HEK293T (cell line): ENCODE measurements at regions not wholly inside any gene's neighbourhood (a gene's known extent, or its start where the extent isn't known, plus 50 kb on each side); places are given as distances from the start of the nearest gene placed in this dataset.
"Not testable (repeated sequence)": the region's sequence is repeated elsewhere in the genome, so short reads cannot be mapped to it uniquely, and the experiment has no call there.

Source experiments
- CTCF ChIA-PET: fragments of 350-600 bp; formaldehyde crosslinking; extraction: SDS; loops from one replicate; lab custom pipeline; 2021; ENCODE audit warnings: antibody characterized with exemption, inconsistent platforms; lab: Yijun Ruan, JAX
- POLR2A ChIA-PET: fragments of 350-600 bp; formaldehyde crosslinking; extraction: SDS; loops from one replicate; lab custom pipeline; 2020; ENCODE audit warnings: antibody characterized with exemption, inconsistent platforms; lab: Yijun Ruan, JAX
- DNase-seq: peaks from one replicate; pipeline ENCODE4 v3.0.0; 2012; ENCODE audit warnings: mixed read lengths; ENCODE audit errors: extremely low spot score
- ARNT ChIP-seq: fragments of 450-650 bp; IDR thresholded peaks from 2 replicates; pipeline ENCODE4 v1.6.1; 2017; ENCODE audit warnings: mild to moderate bottlenecking
- BHLHE40 ChIP-seq: fragments of 450-650 bp; IDR thresholded peaks from 2 replicates; pipeline ENCODE4 v1.6.1; 2016; ENCODE audit warnings: mild to moderate bottlenecking, moderate library complexity, borderline replicate concordance
- CTBP1 ChIP-seq: fragments of 450-650 bp; IDR thresholded peaks from 2 replicates; pipeline ENCODE4 v1.6.1; 2016; ENCODE audit warnings: borderline replicate concordance
- ELF4 ChIP-seq: fragments of 450-650 bp; IDR thresholded peaks from 2 replicates; pipeline ENCODE4 v1.6.1; 2017; ENCODE audit warnings: antibody characterized with exemption
- FOXA1 ChIP-seq: fragments of 450-650 bp; IDR thresholded peaks from 2 replicates; pipeline ENCODE4 v1.6.1; 2016; ENCODE audit warnings: mild to moderate bottlenecking
- FOXK2 ChIP-seq: fragments of 450-650 bp; IDR thresholded peaks from 2 replicates; pipeline ENCODE4 v1.6.1; 2016; ENCODE audit warnings: mild to moderate bottlenecking
- FOXM1 ChIP-seq: fragments of 450-650 bp; IDR thresholded peaks from 2 replicates; pipeline ENCODE4 v1.6.1; 2017; ENCODE audit warnings: mild to moderate bottlenecking, borderline replicate concordance
- HDGF ChIP-seq: fragments of 450-650 bp; IDR thresholded peaks from 2 replicates; pipeline ENCODE4 v1.6.1; 2017; ENCODE audit warnings: antibody characterized with exemption, borderline replicate concordance
- L3MBTL2 ChIP-seq: fragments of 450-650 bp; conservative IDR thresholded peaks from 2 replicates; pipeline ENCODE4 v1.6.1; 2016; ENCODE audit warnings: mild to moderate bottlenecking
- LEF1 ChIP-seq: fragments of 450-650 bp; IDR thresholded peaks from 2 replicates; pipeline ENCODE4 v1.6.1; 2017; ENCODE audit warnings: mild to moderate bottlenecking, borderline replicate concordance
- NFRKB ChIP-seq: fragments of 450-650 bp; IDR thresholded peaks from 2 replicates; pipeline ENCODE4 v1.6.1; 2016; ENCODE audit warnings: mild to moderate bottlenecking, moderate library complexity
- SP1 ChIP-seq: fragments of 450-650 bp; IDR thresholded peaks from 2 replicates; pipeline ENCODE4 v1.6.1; 2017
- SUZ12 ChIP-seq: fragments of 450-650 bp; IDR thresholded peaks from 2 replicates; pipeline ENCODE4 v1.6.1; 2016; ENCODE audit warnings: mild to moderate bottlenecking
- TARDBP ChIP-seq: fragments of 450-650 bp; IDR thresholded peaks from 2 replicates; pipeline ENCODE4 v1.6.1; 2016
- ZNF384 ChIP-seq: fragments of 450-650 bp; IDR thresholded peaks from 2 replicates; pipeline ENCODE4 v1.6.1; 2016
- TF ChIP-seq, protein P1 (sequence below): fragments of 450-650 bp; IDR thresholded peaks from 2 replicates; pipeline ENCODE4 v1.6.1; 2016

- no peak for TF ChIP-seq HDGF
- ChIA-PET POLR2A (interaction anchor here (5.8 to 7.7 kb wide), 4 partner anchors 13 to 61 kb away, joined by 239 to 422 read pairs (median 270); a partner anchor contains a TSS), CTCF (interaction anchor here (1.2 kb wide), 1 partner anchor 10 kb away, joined by 4 read pairs; no protein-coding TSS in a partner anchor)
- DNase-seq, result no peak
Observed at GRCh38 chr6:27834384-27834783, 77.8 kb downstream of the OR2B2 start.

- CTCF ChIA-PET, POLR2A ChIA-PET, DNase-seq: not testable (repeated sequence)
Observed at GRCh38 chr6:27831434-27832081, 80.6 kb downstream of the OR2B2 start.

DNA sequence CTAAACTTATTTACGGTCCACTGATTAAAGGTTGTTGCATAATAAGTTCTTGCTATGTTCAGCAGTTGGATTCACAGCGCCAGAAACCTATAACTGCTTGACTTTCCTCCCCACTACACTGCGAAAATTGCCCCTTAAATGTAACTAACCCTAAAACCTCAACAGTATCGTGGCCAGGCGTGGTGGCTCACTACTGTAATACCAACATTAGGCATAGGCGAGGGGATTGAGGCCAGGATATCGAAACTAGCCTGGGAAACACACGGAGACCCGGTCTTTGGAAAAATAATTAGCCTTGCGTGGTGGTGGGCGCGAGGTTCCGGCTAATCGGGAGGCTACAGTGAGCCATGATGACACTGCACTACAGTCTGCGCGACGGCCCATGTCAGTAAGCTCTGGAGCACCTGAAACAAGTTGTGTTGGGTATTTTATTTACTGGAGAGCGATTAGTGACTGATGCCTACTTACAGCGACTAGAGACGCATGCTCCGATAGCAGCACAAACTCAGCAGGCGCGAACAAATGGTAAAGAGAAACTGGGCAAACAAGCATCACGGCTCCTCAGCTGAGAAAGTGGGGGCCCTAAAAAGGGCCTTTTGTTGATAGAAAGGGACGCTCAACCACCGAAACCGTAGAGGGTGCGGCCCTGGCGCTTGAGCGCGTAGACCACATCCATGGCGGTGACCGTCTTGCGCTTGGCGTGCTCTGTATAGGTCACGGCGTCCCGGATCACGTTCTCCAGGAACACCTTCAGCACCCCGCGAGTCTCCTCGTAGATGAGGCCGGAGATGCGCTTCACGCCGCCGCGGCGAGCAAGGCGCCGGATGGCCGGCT is 81.4 kb downstream of the OR2B2 start:
- POLR2A ChIA-PET, result interaction anchor here (2.3 to 2.7 kb wide), 2 partner anchors 20 to 62 kb away, joined by 8 to 12 read pairs; a partner anchor contains a TSS
- DNase-seq, CTCF ChIA-PET: not testable (repeated sequence)

DNA sequence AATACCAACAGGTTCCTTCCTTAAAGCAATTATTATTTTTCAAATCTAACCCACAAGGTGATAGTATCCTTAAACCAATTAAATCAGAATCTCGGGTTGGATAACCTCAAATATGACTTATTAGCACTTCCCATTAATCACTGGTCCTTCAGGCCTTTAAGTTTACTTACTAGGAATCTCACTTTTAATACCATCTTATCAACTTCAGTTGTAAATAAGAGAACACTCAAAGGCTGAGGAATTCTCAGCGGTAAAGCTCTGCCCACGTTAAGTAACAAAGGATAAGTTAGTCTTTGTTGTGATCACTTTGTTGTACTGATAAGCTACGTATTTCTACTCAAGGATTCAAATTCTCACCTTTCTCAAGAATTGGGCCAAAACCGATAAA is 82.0 kb downstream of the OR2B2 start:
- TF ChIP-seq FOXM1, result no peak
- no peak for TF ChIP-seq BHLHE40
- TF ChIP-seq L3MBTL2, result no peak
- TF ChIP-seq ARNT, result no peak
- TF ChIP-seq, protein P1, sequence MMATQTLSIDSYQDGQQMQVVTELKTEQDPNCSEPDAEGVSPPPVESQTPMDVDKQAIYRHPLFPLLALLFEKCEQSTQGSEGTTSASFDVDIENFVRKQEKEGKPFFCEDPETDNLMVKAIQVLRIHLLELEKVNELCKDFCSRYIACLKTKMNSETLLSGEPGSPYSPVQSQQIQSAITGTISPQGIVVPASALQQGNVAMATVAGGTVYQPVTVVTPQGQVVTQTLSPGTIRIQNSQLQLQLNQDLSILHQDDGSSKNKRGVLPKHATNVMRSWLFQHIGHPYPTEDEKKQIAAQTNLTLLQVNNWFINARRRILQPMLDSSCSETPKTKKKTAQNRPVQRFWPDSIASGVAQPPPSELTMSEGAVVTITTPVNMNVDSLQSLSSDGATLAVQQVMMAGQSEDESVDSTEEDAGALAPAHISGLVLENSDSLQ, result no peak
- no peak for TF ChIP-seq TARDBP
- TF ChIP-seq LEF1, result no peak
- no peak for TF ChIP-seq ELF4
- TF ChIP-seq CTBP1, result no peak
- no peak for TF ChIP-seq HDGF
- no peak for TF ChIP-seq FOXK2
- TF ChIP-seq SP1, result no peak
- TF ChIP-seq NFRKB, result no peak
- no peak for TF ChIP-seq SUZ12
- no peak for TF ChIP-seq FOXA1
- TF ChIP-seq ZNF384, result no peak
- POLR2A ChIA-PET, result interaction anchor here (2.3 to 2.7 kb wide), 2 partner anchors 20 to 63 kb away, joined by 8 to 12 read pairs; a partner anchor contains a TSS
- CTCF ChIA-PET, result no interaction called here
- no peak for DNase-seq

GRCh38 chr6:27829453-27830211 is 82.6 kb downstream of the OR2B2 start:
- POLR2A ChIA-PET, result interaction anchor here (2.3 to 2.7 kb wide), 2 partner anchors 19 to 63 kb away, joined by 8 to 12 read pairs; a partner anchor contains a TSS
- TF ChIP-seq HDGF, result no peak
- TF ChIP-seq CTBP1, result no peak
- TF ChIP-seq L3MBTL2, result no peak
- no peak for TF ChIP-seq FOXM1
- TF ChIP-seq, protein P1, result no peak
- no peak for TF ChIP-seq TARDBP
- TF ChIP-seq SUZ12, result no peak
- no peak for TF ChIP-seq BHLHE40
- TF ChIP-seq ELF4, result no peak
- CTCF ChIA-PET, result no interaction called here
- no peak for DNase-seq

GRCh38 chr6:27827477-27827876 is 84.7 kb downstream of the OR2B2 start:
- CTCF ChIA-PET, POLR2A ChIA-PET, DNase-seq: not testable (repeated sequence)

GRCh38 chr6:27826612-27826985 is 85.6 kb downstream of the OR2B2 start:
- POLR2A ChIA-PET, DNase-seq, CTCF ChIA-PET: not testable (repeated sequence)

DNA sequence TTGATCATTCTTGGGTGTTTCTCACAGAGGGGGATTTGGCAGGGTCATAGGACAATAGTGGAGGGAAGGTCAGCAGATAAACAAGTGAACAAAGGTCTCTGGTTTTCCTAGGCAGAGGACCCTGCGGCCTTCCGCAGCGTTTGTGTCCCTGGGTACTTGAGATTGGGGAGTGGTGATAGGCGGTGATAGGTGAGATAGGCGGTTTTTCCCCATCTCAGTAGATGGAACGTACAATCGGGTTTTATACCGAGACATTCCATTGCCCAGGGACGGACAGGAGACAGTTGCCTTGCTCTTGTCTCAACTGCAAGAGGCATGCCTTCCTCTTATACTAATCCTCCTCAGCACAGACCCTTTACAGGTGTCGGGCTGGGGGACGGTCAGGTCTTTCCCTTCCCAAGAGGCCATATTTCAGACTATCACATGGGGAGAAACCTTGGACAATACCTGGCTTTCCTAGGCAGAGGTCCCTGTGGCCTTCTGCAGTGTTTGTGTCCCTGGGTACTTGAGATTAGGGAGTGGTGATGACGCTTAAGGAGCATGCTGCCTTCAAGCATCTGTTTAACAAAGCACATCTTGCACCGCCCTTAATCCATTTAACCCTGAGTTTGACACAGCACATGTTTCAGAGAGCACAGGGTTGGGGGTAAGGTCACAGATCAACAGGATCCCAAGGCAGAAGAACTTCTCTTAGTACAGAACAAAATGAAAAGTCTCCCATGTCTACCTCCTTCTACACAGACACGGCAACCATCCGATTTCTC is 86.2 kb downstream of the OR2B2 start:
- POLR2A ChIA-PET, result interaction anchor here (1.8 to 8.2 kb wide), 5 partner anchors 10 to 68 kb away, joined by 8 to 244 read pairs (median 149); a partner anchor contains a TSS
- CTCF ChIA-PET, DNase-seq: not testable (repeated sequence)
